Stomach (tissue), 8 donors: ENCODE measurements at regions not wholly inside any gene's neighbourhood (a gene's known extent, or its start where the extent isn't known, plus 50 kb on each side); places are given as distances from the start of the nearest gene placed in this dataset.

Experiments
- DNase-seq, 2 donors: peaks; one replicate each; pipeline versions ENCODE4 v3.0.0 to v3.0.0-alpha.2; 2013 to 2019
- H3K27ac ChIP-seq, 5 donors: fragments of 200-600 bp in 4 of 5; sonication (generic) in 4 of 5; one replicate each; pipeline ENCODE4 v1.5.1; 2013 to 2019; ENCODE audit warnings: mild to moderate bottlenecking in 1 of 5, moderate library complexity in 1 of 5
- H3K27me3 ChIP-seq, 3 donors: fragments of 200-600 bp; sonication (generic); one replicate each; pipeline ENCODE4 v1.5.1; 2017 to 2019; ENCODE audit warnings: mixed run types in 1 of 3
- H3K36me3 ChIP-seq, 4 donors: fragments of 200-600 bp; sonication (generic); 1 replicate in 3 of 4; 2 replicates in 1 of 4; pipeline ENCODE4 v1.5.1; 2016 to 2019
- H3K4me1 ChIP-seq, 4 donors: fragments of 200-600 bp; sonication (generic); one replicate each; pipeline ENCODE4 v1.5.1; 2016 to 2019
- H3K4me3 ChIP-seq, 4 donors: fragments of 200-600 bp; sonication (generic) in 3 of 4; one replicate each; pipeline ENCODE4 v1.5.1; 2016 to 2019; ENCODE audit warnings: mild to moderate bottlenecking in 1 of 4
- H3K9me3 ChIP-seq, 4 donors: fragments of 200-600 bp; sonication (generic); one replicate each; pipeline ENCODE4 v1.5.1; 2016 to 2019
- CTCF ChIP-seq, 7 experiments: fragments of 450-650 bp in 4 of 7; fragments of 200-600 bp in 3 of 7; sonication (generic) in 3 of 7; IDR thresholded peaks; one replicate each; pipeline ENCODE4 v1.5.1; 2016 to 2019; ENCODE audit warnings: antibody characterized with exemption in 7 of 7, control low read depth in 2 of 7, mild to moderate bottlenecking in 1 of 7
- EP300 ChIP-seq: sonication (generic); formaldehyde crosslinking; IDR thresholded peaks from one replicate; pipeline ENCODE4 v1.6.1; 2017; ENCODE audit warnings: antibody characterized with exemption
- POLR2A ChIP-seq, 4 donors: fragments of 450-650 bp; IDR thresholded peaks; one replicate each; pipeline ENCODE4 v1.6.1; 2016; ENCODE audit warnings: antibody characterized with exemption in 4 of 4, control low read depth in 2 of 4, mild to moderate bottlenecking in 1 of 4, moderate library complexity in 1 of 4
- POLR2AphosphoS5 ChIP-seq, 3 donors: sonication (generic); formaldehyde crosslinking; IDR thresholded peaks; one replicate each; pipeline ENCODE4 v1.6.1; 2016; ENCODE audit warnings: antibody characterized with exemption in 3 of 3
- WGBS, 5 donors: extraction: QIAGEN DNeasy Blood & Tissue Kit in 3 of 5; methylation state at CpG; one replicate each; pipeline versions ENCODE4 v1.1.5 to v1.1.7; 2013 to 2018; 5-methylcytosine and 5-hydroxymethylcytosine counted together
- intact Hi-C: fragments of 100-400 bp; cut with DNase I; formaldehyde crosslinking; loops from one replicate; pipeline ENCODE4 v1.15.1; 2023; ENCODE audit warnings: low total_unique reads
- donor health status: healthy with polysubstance abuse.
- donor health status: Bipolar disorder and iron deficiency.
- donor health status: healthy.

DNA sequence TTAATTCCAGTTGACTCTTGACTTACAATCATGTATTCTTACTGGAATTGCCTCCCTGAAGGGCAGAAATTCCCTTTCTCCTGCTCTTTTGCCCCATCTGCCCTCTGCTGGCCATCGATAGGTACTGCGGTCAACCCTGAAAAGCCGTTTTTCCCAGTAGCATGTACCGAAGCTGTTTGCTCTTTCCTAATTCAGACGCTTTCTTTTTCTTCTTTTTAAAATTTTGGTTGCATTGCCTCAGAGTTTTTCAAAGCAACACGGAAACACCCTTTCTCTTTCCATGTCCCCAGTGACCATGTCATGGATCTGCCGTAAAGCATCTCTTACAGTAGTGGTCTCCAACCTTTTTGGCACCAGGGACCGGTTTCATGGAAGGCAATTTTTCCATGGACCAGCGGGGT is 164.2 kb upstream of the C1orf21 start:
- intact Hi-C loops = loop anchor here (5.0 kb wide), 1 partner anchor 145 kb away; no protein-coding TSS in a partner anchor
- TF ChIP-seq CTCF (IDR thresholded peaks at IDR 0.05) = peak in 6 of 7 experiments; percentile 76 to 96 (median 93)
- no peak for TF ChIP-seq POLR2AphosphoS5 (IDR thresholded peaks at IDR 0.05)
- DNase-seq = peak; percentile 53 to 65
- Histone ChIP-seq H3K36me3 (no peaks in the 10 kb centered on the region), H3K4me1 (peaks cover 0 to 7% (median 4%) of the 10 kb centered on the region in 4 donors), H3K9me3 (no peaks in the 10 kb centered on the region), H3K4me3 (no peak overlapping the region), H3K27ac (no peak overlapping the region), H3K27me3 (no peaks in the 10 kb centered on the region)
- 24 to 34% (median 25%) methylated on average over 9 of the region's 9 CpGs for WGBS, 5 donors

DNA sequence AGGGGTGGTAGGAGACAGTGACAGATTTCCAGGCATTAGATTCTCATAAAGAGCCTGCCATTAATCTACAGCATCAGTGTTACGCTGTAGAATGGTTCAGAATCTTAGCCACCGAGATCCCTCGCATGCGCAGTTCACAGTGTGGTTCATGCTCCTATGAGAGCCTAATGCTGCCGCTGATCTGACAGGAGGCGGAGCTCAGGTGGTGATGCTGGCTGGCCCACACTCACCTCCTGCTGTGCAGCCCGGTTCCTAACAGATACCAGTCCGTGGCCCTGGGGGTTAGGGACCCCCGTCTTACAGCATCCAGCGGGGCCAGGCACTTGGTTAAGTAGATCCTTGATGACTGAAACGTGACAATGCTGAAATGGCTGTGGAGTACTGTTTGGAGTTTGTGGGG is 163.6 kb upstream of the C1orf21 start:
- WGBS, 5 donors = 60 to 74% (median 66%) methylated on average over 10 to 11 of the region's 11 CpGs
- Histone ChIP-seq H3K9me3 (no peaks in the 10 kb centered on the region), H3K36me3 (no peaks in the 10 kb centered on the region), H3K4me1 (peaks cover 0 to 7% (median 4%) of the 10 kb centered on the region in 4 donors), H3K27me3 (no peaks in the 10 kb centered on the region), H3K4me3 (no peak overlapping the region), H3K27ac (no peak overlapping the region)
- intact Hi-C loops = loop anchor here (5.0 kb wide), 1 partner anchor 146 kb away; no protein-coding TSS in a partner anchor
- no peak for DNase-seq
- TF ChIP-seq POLR2A (IDR thresholded peaks at IDR 0.05) = no peak
- TF ChIP-seq CTCF (IDR thresholded peaks at IDR 0.05) = no peak
- TF ChIP-seq POLR2AphosphoS5 (IDR thresholded peaks at IDR 0.05) = no peak
- no peak for TF ChIP-seq EP300

DNA sequence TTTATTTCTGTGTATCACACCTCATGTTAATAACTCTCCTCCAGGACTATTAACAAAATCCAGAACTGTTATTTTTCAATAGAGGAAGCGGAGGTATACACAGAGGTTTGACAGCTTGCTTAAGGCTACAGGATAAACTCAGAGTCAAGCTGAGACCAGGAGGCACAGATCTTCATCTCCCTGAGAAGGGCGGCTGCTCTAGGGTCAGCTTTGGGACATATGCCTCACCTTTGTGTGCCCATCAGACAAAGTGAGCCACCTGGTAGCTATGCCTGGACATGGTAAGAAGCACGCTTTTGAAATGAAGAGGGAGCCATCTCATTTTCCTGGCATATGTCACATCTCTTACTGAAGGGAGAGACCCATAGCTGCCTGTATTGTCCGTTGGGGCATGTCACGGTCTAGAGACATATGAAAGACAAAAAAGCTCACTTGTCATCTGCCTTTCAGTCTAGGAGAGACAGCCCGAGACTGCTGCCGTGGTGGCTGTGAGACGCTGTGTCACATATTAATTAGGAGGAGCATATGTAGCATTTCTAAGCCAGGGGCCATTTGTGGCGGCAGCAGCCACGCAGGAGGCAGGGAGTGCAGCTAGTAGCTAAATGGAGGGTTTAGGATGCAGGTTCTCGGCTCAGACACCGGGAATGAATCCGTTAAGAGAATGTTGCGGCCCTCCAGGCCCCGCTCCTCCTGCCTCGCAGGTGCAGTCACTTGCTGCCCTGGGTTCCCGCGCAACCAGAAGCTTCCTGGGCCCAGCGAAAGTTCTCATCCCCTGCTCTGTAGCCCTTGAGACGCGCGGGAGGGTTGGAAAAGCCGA is 161.3 kb upstream of the C1orf21 start:
- H3K4me1 ChIP-seq = peaks cover 0 to 7% (median 4%) of the 10 kb centered on the region in 4 donors
- H3K36me3 ChIP-seq = no peaks in the 10 kb centered on the region
- intact Hi-C loops = no loop called here
- no peak for DNase-seq
- H3K9me3 ChIP-seq = no peaks in the 10 kb centered on the region
- H3K4me3 ChIP-seq = no peak overlapping the region
- no peak overlapping the region for H3K27ac ChIP-seq
- H3K27me3 ChIP-seq = no peaks in the 10 kb centered on the region
- WGBS, 5 donors = 88 to 92% (median 91%) methylated on average over 18 to 23 of the region's 23 CpGs
- no peak for TF ChIP-seq POLR2A (IDR thresholded peaks at IDR 0.05)
- TF ChIP-seq EP300 = no peak
- no peak for TF ChIP-seq CTCF (IDR thresholded peaks at IDR 0.05)
- no peak for TF ChIP-seq POLR2AphosphoS5 (IDR thresholded peaks at IDR 0.05)

- H3K27ac ChIP-seq = no peak overlapping the region
- no peaks in the 10 kb centered on the region for H3K27me3 ChIP-seq
- intact Hi-C loops = no loop called here
- no peak for DNase-seq
- 92 to 97% (median 93%) methylated on average over 15 of the region's 15 CpGs for WGBS, 5 donors
- H3K9me3 ChIP-seq = no peaks in the 10 kb centered on the region
- H3K4me3 ChIP-seq = no peak overlapping the region
- peaks cover 0 to 7% (median 4%) of the 10 kb centered on the region in 4 donors for H3K4me1 ChIP-seq
- H3K36me3 ChIP-seq = no peaks in the 10 kb centered on the region
- TF ChIP-seq POLR2A (IDR thresholded peaks at IDR 0.05) (no peak), CTCF (IDR thresholded peaks at IDR 0.05) (no peak), POLR2AphosphoS5 (IDR thresholded peaks at IDR 0.05) (no peak), EP300 (no peak)
These were observed 160.7 kb upstream of the C1orf21 start for GRCh38 chr1:184226100-184226487.
